Caki2 (cell line): ENCODE measurements at regions not wholly inside any gene's neighbourhood (a gene's known extent, or its start where the extent isn't known, plus 50 kb on each side); places are given as distances from the start of the nearest gene placed in this dataset.

Experiments
- DNase-seq: peaks from one replicate; pipeline ENCODE4 v3.0.0-alpha.2; 2015; ENCODE audit warnings: low read depth
- in situ Hi-C: cut with HindIII; loops from 2 replicates; pipeline ENCODE4 v1.10.0; 2016; ENCODE audit warnings: low sequenced_read_pairs, low pct_unique_long_range_greater_than_20kb, mixed read lengths

DNA sequence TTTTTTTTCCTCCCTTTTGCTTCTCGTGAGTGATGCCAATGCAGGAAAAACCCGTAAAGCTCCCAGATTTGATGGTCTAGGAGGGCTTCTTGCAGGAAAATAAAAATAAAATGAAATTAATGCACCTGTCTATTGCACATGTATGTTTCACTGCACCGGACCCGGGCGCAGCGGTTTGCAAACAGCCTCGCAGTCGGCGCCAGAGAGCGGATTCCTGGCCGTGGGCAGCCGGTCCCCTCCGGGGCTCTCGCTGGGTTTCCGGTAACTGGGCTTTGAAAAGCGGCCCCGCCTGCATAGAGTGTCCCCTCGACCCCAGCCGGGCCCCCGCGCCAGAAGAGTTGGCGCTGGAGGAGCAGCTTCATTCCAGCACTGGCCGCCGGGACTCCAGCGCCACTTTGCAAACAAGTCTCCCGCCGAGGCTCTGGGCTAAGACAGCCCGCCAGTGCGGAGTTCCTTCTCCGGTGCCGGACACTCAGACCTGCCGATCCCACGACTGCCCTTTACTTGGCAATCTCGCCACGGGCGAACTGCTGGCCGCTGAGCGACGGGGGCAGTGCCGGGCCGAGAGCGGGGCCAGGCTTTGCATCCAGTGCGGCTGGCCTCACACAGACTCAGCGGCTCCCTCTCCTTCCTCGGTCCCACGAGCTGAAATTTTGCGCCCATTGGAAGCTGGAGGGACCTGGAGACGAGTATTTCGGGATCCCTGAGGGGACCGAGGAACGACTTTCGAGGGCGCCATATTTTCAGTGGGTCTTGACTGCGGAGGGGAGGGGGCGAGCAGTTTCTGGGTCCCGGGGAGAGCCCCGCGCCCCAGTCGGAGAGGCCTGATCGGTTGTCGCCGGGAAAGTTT lies 225.9 kb upstream of the C2CD4B start:
- peak; percentile 52 for DNase-seq
- in situ Hi-C loops, result no loop called here

DNA sequence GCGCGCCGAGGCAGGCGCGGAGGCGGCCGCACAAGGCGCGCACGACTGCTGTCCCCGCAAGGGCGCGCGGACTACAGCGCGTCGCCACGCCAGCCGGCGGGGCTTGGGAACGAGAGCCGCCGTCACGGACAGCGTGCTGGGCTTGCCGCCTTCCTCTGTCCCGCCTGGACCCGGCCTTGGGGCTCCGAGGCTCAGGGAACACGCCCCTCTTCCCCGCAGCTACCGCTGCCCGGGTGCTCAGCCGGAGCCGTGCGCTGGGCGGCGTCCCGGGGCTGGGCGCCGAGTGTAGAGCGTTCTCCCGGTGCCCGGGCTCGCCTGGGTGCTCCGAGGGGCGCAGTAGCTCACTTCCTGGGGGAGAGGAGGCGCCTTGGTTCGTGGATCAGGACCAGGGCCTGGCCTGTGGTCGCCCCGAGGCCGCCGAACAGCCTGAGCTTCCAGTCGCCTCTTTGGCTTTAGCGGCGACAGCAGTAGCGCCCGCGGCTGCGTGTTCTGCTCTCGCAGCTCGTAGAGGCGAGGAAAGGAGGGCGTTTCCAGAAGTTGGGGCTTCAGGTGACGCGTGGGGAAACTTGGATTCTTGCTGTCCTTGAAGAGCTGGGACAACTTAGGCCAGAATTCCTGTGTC lies 226.7 kb upstream of the C2CD4B start:
- DNase-seq, result peak; percentile 67
- in situ Hi-C loops, result no loop called here

DNA sequence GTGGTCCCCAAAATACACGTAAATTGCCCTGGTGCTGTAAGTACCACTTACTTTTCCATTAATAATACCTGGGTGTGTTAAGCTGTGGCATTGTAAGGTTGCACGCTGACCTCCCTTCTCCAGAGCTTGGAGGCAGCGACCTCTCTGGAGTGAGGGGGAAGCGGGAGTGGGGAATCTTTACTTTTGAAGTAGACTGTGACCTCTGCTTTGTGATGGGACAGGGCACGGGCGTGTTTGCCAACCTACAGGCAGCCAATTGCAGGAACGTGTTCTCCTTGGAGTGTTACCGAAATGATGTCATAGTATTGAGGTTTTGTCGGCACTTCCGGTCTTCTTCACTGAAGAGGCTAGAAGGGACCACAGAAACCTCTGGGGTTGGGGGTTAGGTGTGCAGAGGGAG lies 227.3 kb upstream of the C2CD4B start:
- in situ Hi-C loops, result no loop called here

DNA sequence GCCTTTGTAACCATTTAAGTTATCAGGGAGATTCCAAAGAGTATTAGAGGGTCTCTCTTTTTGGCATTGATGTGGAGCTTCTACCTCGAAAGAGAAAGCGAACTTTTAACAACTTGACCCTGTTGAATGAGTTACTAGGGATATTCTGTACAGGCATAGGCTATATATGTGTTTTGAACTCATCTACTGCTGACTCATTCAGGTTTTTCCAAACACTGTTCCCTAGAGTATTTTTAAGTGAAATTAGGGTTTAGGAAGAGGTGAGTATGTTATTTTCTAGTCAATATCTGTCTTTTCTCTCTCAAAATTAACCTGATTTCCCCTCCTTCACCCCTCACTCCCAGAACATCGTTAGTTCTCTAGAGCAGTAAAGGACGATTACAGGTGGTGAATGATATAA lies 228.1 kb upstream of the C2CD4B start:
- DNase-seq, result no peak
- in situ Hi-C loops, result no loop called here

More for the DNA sequence above, 227.3 kb upstream of the C2CD4B start:
- DNase-seq, result peak; percentile 52

GRCh38 chr15:62394079-62394478 lies 229.0 kb upstream of the C2CD4B start:
- DNase-seq, result no peak
- in situ Hi-C loops, result no loop called here

- in situ Hi-C loops, result no loop called here
- DNase-seq, result no peak
Measured at GRCh38 chr15:62400778-62401177, 235.7 kb upstream of the C2CD4B start.

DNA sequence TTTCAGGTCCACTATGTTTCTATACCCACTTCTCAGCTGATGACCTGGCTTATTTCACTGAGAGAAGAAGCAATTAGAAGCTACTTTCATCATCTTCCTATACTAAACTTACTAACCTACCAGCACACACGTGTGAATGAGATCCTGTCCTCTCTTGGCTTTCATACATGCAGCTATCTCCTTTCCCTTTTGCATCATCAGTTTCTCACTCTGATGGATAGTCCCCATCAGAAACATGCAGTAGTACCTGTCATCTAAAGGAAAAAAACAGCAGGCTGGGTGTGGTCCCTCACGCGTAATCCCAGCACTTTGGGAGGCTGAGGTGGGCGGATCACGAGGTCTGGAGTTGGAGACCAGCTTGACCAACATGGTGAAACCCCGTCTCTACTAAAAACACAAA lies 237.6 kb upstream of the C2CD4B start:
- no peak for DNase-seq
- in situ Hi-C loops, result no loop called here

- DNase-seq, result peak; percentile 25
- in situ Hi-C loops, result no loop called here
Measured at GRCh38 chr15:62403164-62403809, 238.2 kb upstream of the C2CD4B start.

- in situ Hi-C loops, result no loop called here
- no peak for DNase-seq
Measured at GRCh38 chr15:62404194-62404985, 239.3 kb upstream of the C2CD4B start.

- DNase-seq, result no peak
- in situ Hi-C loops, result no loop called here
Measured at GRCh38 chr15:62406305-62406891, 241.3 kb upstream of the C2CD4B start.

GRCh38 chr15:62407216-62407615 lies 242.1 kb upstream of the C2CD4B start:
- in situ Hi-C loops, result no loop called here
- no peak for DNase-seq

DNA sequence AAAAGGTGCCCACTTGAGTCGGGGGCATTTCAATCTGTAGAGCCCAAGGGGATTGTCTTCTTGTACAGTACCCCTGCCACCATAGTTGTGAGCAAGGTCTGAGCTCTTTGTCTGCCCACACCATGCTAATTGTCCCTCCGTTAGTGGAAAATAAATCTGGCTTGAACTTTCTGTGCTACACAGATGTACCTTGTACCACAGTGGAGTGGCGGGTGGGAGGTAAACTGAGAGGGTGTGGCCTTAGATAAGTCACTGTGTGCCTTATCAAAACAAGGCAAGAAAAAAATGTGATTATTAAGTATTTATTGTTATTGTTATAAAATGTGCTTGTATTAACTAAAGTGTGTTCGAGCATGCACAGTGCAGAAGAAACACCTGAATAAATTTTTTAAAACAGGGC lies 242.9 kb upstream of the C2CD4B start:
- DNase-seq, result no peak
- in situ Hi-C loops, result no loop called here

GRCh38 chr15:62409466-62409865 lies 244.4 kb upstream of the C2CD4B start:
- in situ Hi-C loops, result no loop called here

DNA sequence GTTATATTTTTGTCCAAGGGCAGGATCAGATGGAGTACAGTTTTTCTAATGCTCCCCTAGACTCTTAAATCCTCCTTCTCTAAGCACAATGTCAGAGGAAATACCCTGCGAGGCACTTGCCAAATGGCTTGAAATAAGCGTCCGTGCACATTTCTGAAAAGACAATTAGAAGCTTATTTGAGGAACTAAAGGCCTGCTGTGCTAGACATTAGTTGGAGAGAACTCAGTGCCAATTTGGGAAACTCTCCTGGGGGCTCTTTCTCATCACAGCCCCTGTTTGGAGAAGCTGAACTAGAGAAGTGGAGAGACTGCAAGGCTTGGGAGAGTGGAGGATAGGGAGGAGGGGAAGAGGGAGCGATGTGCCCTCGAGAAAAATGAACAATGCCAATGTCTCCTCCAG lies 247.6 kb upstream of the C2CD4B start:
- in situ Hi-C loops, result no loop called here
- DNase-seq, result no peak

More at GRCh38 chr15:62409466-62409865, 244.4 kb upstream of the C2CD4B start:
- no peak for DNase-seq

DNA sequence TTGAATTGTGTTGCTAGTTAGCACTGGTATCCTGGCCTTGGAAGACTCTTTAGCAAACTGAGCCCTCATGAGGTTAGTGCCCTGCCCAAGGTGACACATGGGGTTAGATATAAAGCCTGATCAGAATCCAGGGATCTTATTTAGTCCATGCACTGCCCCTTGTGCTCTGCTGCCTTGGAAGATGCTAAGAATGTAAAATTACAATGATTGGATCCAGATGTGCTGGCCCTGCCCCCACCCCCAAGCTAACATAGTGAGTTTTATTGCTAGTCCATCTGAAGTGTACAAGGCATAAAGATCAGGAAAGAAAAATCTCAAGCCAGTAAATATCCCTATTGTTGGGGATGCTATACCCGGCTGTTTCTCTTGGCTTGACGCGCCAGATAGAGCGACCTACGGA lies 248.1 kb upstream of the C2CD4B start:
- DNase-seq, result no peak
- in situ Hi-C loops, result no loop called here

DNA sequence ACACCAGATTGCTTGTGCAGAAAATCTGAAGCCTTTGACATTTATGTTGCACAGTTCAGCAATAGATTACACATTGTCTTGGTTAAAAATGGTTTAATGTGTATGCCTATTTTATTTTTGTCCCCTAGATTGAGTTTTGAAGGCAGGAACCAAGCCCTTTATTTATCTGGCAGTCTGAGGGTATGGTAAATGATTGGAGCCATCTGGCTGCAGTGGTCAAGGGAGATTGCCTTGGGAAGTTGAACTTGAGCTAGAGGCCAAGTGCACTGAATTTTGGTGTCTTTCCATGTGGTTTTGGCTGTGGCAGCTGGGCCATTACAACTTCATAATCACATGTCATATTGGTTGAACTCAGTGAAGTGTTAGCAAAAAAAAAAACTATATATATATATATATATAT lies 248.7 kb upstream of the C2CD4B start:
- no peak for DNase-seq
- in situ Hi-C loops, result no loop called here

DNA sequence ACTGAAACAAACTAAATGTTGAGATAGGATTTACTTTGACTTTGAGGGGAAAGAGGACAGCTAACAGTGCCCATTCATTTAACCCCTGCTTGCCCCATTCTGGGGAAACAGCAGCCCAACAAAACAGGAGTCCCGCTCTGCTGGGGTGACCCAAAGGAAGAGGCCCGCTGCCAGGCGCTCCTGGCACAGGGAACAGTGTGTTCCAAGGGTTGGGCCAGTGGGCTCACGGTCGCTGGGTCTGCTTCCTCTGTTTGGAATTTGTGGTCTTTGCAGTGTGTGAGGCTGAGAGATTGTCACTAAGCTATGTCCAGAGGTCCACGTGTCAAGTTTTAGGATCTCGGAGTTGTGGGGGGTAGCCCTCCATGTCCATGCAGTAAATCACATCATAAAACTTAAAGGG lies 250.4 kb upstream of the C2CD4B start:
- in situ Hi-C loops, result no loop called here
- no peak for DNase-seq

- in situ Hi-C loops, result no loop called here
- no peak for DNase-seq
Measured at GRCh38 chr15:62416526-62416925, 251.4 kb upstream of the C2CD4B start.
